AG10803 (cell line): ENCODE measurements at regions not wholly inside any gene's neighbourhood (a gene's known extent, or its start where the extent isn't known, plus 50 kb on each side); places are given as distances from the start of the nearest gene placed in this dataset.

Source experiments
- DNase-seq: peaks from one replicate; pipeline ENCODE4 v3.0.0; 2010; ENCODE audit warnings: low read depth
- H3K4me3 ChIP-seq: 2 replicates; pipeline ENCODE4 v1.5.1; 2011; ENCODE audit warnings: mild to moderate bottlenecking, low read length, control low read depth
- CTCF ChIP-seq: conservative IDR thresholded peaks from 2 replicates; pipeline ENCODE4 v1.5.1; 2011; ENCODE audit warnings: mild to moderate bottlenecking, low read length, control low read depth, inconsistent platforms

GRCh38 chr2:16321256-16321655 is 344.4 kb downstream of the CYRIA start:
- DNase-seq: no peak
- TF ChIP-seq CTCF: no peak
- H3K4me3 ChIP-seq: no peak overlapping the region

GRCh38 chr2:16320716-16321115 is 344.9 kb downstream of the CYRIA start:
- DNase-seq: no peak
- TF ChIP-seq CTCF: no peak
- H3K4me3 ChIP-seq: no peak overlapping the region

- no peak for DNase-seq
- no peak for TF ChIP-seq CTCF
- H3K4me3 ChIP-seq: no peak overlapping the region
Observed at GRCh38 chr2:16319551-16320121, 346.0 kb downstream of the CYRIA start.

GRCh38 chr2:16318474-16319195 is 347.0 kb downstream of the CYRIA start:
- no peak overlapping the region for H3K4me3 ChIP-seq
- TF ChIP-seq CTCF: no peak
- no peak for DNase-seq

- TF ChIP-seq CTCF: no peak
- H3K4me3 ChIP-seq: no peak overlapping the region
- no peak for DNase-seq
Observed at GRCh38 chr2:16318051-16318450, 347.6 kb downstream of the CYRIA start.

- no peak for TF ChIP-seq CTCF
- no peak overlapping the region for H3K4me3 ChIP-seq
- no peak for DNase-seq
Observed at GRCh38 chr2:16317211-16317830, 348.3 kb downstream of the CYRIA start.
